GF-D8 (cell line): ENCODE measurements at regions not wholly inside any gene's neighbourhood (a gene's known extent, or its start where the extent isn't known, plus 50 kb on each side); places are given as distances from the start of the nearest gene placed in this dataset.

Experiments used
- DNase-seq: peaks from one replicate; lab custom pipeline; 2025; lab: John Stamatoyannopoulos, UW

DNA sequence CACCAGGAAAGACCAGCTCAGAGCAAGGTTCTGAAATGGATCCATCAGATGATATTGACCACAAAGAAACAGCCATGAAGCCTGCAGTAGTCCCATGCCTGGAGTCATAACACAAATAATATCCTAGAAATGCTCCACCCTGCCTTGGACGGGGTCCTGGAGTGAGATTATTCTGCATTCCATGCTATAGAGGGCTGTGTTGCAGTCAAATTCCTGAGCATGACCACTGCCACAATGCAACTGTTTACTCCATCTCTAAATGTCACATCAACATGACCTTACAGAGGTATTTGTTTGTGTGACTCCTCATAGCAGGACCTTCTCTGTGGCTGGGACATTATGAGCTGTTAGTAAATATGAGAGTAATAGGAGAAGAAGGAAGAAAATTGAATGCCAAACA is 257.5 kb upstream of the TCF21 start:
- no peak for DNase-seq

DNA sequence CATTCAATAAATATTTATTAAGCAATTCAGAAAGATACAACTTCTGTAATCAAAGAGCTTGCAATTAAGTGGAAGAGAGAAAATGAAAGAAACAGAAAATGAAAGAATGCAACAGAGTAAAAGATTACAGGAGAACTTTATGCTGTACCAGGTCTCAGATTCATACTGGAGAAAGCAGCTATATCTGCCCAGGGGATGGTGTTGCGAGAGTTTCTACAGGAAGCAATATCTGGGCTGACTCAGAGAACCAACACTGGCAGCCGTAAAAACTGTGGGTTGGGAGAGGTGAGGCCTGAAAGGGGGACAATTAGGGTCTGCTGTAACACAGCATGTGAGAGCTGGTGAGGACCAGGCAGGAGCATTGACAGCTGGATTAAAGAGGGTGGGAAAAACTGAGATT is 256.7 kb upstream of the TCF21 start:
- no peak for DNase-seq

DNA sequence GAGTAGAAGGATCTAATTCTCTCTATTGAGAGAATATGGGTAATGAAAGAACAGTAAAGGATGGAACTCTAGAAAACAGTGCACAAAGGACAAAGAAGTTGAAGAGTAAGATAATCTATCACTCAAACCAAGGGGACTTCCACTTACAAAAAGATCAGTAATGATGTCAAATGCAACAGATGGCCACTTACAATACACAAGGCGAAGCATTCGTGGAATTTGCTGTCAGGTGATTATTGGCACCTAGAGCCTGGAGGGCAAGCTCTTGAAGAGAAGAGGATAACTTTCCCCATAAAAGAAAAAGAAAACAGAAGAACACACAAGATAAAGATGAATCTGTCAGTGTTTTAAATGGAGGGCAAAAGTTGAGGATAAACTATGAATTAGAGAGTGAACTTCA is 256.0 kb upstream of the TCF21 start:
- DNase-seq, result no peak

DNA sequence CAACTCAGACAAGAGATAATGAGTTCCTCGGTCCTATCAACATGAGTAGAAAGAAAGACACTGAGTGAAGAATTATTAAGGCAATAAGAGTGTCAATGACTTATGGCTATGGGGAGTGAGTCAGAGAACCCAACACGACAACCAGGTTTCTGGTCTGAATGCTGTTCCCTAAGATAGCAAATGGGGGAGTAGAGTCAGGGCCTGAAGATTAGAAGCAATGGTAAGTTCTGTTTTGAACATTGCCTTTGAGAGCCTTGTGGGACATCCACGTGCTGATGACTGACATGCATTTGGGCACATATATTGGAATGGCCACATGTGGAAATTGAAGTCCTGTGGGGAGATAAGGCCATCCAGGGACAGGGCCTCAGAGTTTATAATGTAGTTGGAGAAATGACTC is 254.4 kb upstream of the TCF21 start:
- no peak for DNase-seq

DNA sequence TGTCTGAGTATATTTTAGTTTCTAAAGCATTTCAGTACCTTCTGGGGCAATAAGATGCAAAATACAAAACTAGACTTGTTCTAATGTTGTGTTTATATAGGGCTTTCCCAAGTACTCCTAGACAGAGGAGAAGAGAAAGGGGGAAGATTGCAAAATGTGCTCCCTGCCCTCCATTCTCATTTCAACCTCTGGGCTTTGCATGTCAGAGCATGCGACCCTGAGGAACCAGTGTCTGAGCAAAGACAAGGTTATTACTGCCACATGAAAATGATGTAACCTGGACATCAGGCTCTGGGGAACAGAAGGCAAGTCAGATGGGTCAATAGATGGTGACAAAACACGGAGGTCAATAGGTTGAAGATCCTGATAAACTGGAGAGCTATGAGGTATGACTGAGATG is 253.5 kb upstream of the TCF21 start:
- no peak for DNase-seq

DNA sequence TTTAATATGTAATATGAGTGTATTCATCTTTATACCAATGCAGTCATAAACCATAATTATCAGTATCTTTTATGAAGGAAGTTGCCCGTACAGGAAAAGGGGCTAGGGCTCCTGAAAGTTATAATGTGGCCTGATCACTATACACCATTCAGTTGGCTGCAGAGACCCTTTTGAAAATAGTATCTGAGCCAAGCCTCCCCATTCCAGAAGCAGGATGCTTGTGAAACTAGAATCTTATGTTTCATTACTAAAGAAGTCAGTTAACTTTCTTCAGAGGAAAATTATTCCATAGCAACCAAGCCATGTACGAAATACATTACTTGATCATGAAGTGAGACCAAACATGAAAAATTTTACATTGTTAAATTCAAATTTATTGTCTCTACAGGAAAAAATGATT is 251.5 kb upstream of the TCF21 start:
- DNase-seq, result no peak

DNA sequence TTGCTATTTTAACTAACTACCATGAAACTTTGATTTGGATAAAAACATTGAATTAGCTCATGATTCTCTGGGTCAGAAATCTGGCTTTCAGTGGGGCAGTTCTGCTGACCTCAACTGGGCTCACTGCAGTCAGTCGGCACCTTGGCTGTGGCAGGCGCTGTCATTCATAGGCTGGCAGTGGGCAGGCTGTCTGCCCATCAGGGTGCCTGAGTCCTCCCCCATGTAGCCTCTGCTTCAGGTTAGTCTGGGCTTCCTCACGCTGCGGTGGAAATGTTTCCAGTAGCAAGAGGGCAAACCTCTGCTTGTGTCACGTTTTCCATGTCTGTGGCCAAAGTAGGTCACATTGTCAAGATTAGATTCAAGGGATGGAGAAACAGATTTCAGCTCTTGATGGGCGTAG is 251.0 kb upstream of the TCF21 start:
- DNase-seq, result no peak

DNA sequence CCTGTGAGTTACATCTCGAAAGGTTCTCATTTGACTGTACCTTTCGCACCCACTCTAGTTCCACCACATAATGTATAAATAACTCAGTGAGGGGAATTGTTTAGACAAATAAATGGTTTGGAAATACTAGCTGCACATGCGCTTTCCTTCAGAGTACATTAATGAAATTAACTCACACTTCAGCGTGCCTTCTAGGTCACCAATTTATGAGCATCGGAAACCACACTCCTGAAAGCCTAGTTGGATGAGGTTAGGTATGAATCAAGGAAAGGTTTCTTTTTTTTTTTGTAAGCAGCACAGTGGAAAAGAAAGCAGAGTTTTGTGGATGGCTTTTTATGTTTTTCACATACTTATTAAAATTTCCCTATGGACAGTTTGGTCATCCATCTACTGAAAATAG is 247.8 kb upstream of the TCF21 start:
- no peak for DNase-seq

DNA sequence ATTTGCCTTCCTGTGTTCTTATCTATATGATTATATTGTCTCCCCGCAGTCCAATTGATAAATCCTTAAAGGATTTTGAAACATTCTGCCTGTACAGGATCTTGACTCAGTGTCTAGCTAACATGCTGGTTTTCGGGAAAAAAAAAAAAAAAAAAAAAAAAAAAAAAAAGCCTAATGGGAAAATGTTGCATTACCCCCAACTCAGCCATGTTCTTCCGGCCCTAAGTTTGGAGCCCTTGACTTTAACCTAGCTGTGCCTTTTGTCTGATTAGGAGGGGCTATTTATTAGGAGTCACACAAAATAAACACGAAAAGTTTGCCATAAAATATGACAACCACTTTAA is 244.4 kb upstream of the TCF21 start:
- no peak for DNase-seq

DNA sequence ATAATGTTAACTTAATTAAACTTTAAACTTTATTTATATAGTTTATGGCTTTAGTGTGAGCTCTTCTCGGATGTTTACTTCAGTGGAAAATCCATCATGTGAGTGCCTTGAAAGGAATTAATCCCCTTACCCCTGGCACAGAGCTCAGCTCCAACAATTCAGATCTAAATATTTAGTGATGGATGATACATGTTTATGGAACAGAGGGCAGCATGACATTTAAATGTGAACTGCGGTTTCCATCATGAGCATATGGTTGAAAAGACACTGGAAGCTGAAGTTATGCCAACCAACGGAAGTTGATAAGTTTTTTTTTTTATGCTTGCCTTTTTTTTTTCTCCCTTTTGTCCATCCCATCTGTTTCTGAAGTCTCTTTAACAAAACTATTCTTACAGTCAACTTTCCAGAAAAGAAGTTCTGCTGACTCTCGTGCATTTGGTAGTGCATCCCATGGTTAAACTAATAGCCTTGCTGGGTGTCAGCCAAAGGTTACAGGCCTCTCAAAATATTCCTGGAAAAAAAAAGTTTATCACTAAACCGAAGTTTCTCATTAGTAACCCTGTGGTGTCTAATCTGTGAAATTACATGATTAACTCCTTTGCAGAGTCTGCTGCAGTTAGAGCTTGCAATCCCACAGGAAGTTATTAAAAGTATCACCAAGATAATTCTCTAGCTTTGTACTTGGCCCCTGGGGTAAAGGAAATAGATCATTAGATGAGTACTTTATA is 243.9 kb upstream of the TCF21 start:
- DNase-seq, result no peak

DNA sequence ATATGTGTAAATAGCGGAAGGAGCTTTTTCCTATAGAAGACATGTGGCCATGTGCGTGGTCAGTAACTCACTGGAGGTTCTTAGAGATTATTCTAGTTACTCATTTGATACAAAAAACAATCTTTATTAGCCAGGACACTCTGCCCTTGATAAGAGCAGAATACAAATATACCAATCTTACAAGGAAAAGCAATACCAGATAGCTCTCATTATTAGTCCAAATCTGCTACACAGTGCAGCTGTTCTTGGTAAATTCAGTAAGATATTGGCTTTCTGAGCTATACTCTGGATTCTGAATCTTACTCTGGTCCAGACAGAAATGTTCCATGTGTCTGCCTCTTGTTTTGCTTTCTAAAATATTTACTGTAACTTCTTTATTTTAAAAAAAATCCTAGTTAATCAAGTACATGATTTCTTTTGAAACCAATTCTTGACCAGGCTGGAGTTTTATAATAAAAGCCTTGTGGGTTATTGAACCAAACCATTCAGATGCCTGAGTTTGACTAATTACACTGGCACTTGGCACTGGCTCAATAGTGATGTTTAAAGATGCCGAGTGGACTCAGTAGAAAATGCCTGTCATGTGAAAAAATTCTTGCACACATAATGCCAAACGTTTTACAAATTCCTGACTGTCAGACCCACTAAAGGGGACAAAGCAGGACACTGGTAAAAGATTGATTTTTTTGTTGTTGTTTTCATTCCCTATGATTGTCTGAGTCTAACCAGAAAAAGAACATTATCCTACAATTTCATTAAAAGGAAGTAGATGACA is 242.8 kb upstream of the TCF21 start:
- DNase-seq, result no peak

DNA sequence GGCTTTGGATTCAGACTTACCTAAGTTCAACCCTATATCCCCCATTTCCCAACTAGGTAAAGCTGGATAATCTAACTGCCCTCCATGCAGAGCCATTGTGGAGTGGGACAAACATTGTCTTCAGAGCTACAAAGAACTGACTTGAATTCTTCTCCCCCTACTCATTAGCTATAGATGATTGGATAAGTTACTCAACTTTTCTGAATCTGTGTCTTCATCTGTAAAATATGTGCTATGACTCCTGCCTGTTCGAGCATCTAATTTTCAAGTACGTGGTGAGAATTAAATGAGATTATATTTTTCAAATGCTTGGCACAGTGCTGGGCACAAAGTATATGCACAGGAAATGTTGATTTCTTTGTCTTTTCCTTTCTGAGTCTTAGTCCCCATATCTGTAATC is 240.3 kb upstream of the TCF21 start:
- no peak for DNase-seq

DNA sequence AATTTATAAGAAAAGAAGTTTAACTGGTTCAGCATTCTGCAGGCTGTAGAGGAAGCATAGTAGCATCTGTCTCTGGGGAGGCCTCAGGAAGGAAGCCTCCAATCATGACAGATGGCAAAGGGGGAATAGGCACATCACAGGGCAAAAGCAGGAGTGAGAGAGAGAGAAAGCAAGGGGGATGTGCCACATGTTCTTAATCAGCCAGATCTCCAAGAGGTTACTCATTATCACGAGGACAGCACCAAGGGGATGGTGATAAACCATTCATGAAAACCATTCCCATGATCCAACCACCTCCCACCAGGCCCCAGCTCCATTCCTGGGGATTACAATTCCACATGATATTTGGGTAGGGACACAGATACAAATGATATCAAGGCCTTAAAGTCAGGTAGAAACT is 217.5 kb upstream of the TCF21 start:
- no peak for DNase-seq

DNA sequence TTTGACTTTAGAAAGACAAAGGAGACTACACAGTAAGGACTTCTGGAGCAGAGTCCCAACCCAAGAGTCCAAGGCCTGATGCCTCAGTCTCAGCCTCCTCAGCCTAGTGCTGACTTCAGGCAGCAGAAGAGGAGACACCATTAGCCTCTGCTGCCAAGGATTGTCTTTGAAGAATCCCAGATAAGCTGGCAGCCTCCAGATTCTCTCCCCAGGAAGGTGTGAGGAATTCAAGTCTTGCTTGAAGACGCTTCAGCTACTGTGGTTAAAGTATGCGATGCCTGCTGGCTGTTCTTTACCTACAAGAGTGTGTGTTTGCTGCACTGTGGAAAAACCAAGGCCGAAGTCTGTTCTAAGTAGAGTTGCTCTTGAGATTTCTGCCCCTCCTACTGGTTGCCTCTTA is 215.9 kb upstream of the TCF21 start:
- no peak for DNase-seq

DNA sequence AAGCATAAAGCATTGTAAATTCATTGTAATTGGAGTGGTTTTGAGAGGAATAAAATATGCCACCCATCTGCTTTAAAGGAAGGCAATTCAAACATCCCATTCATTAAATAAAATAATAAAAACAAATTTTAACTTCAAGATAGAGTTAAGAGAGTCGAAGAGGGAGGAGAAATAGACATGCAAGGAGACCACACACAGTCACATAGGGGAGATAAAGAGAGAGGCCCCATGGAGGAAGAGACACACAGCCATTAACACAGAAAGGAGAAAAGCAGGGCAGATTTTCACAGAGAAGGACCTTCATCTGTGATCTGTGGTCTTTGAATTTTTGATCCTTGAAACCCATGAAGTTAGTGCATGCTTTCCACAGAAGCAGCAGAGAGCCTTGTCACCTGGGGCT is 214.3 kb upstream of the TCF21 start:
- DNase-seq, result no peak

DNA sequence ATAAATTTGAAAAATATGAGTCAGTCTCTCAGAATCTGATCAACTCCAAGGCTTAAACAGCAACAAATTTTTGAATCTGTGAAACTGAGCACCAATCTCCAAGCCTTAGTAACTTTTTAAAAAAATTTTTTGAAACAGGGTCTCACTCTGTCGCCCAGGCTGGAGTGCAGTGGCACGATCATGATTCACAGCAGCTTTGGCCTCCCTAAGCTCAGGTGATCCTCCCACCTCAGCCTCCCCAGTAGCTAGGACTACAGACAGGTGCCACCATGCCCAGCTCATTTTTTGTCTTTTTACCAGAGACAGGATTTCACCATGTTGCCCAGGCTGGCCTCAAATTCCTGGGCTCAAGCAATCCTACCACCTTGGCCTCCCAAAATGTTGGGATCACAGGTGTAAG is 207.9 kb upstream of the TCF21 start:
- DNase-seq, result no peak

DNA sequence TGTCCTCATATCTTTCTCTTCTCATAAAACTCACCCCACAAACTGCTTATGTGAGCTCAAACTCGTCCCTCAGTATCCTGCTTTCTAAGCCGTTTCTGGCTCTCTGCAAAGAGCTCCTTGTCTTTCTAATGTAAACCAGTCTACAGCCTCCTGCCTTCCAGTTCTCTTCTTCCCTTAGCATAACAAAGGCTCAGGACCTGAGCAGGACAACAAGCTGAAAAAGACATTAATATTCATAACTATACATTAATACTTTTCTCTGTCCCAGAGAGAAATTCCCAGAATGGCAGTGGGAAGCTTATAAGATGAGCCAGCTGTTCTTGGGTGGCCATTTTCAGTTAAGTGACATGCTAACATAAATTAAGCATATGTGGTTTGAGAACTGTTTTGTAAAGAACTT is 207.0 kb upstream of the TCF21 start:
- no peak for DNase-seq

DNA sequence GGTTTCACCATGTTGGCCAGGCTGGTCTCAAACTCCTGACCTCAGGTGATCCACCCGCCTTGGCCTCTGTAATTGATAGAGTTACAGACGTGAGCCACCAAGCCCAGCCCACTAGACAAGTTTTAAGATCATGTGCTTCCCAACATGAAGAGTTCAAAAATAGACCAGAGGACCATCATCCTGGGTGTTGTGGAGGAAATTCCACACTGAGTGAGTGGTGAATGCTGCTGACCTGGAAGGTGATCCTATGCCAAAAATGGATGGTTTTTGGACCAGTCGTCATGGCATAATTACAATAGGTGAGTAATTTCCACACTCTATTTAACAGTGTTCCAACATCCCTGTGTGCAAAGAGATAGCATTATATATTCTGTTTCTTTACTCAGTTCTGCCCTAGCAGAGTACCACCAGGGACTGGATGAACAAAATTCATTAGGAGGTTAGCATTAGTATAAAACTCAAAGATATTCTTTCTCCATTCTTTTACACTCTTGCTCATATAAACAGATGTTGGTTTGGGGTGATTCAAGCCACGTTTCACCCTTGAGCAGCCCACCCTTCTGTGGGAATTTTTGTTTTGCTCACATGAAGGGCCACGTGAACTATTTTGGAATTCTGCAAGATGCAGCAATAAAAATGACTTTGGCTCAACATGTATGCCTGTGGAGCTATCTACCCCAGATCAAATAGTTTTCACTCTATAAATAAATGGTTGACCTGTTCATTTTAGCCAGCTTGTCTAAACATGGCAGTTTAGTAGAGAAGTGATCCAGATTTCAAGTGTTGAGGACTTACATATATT is 206.2 kb upstream of the TCF21 start:
- DNase-seq, result no peak

DNA sequence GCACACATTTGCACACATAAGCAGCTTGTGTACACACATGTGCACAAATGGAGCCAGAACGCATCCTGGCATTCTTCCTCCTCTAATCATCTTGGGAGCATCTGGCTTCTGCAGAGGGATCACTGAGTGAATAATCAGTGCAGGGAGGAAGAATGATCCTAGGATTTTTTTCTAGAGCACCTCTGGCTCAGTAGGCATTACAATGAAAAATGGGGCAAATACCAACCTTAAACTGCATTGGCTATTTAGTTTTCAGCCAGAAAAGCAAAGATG is 205.7 kb upstream of the TCF21 start:
- no peak for DNase-seq

DNA sequence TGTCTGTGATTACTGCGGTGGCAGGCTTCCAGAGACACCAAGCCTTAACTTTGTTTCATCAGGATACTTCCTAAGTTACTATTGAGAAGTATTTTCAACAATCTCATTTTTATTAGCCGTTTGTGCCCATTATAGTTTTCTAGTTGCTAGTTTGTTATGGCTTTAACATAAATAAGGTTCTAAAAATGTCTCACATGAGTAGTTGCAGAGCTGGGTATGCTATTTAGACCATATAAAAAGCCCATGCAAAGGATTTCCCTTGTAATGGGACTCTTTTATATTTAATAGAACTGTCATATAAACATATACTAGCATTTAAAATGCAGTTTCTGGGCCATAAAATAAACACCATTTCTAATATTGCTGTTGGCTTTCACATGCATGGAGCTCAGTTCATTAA is 205.3 kb upstream of the TCF21 start:
- no peak for DNase-seq

DNA sequence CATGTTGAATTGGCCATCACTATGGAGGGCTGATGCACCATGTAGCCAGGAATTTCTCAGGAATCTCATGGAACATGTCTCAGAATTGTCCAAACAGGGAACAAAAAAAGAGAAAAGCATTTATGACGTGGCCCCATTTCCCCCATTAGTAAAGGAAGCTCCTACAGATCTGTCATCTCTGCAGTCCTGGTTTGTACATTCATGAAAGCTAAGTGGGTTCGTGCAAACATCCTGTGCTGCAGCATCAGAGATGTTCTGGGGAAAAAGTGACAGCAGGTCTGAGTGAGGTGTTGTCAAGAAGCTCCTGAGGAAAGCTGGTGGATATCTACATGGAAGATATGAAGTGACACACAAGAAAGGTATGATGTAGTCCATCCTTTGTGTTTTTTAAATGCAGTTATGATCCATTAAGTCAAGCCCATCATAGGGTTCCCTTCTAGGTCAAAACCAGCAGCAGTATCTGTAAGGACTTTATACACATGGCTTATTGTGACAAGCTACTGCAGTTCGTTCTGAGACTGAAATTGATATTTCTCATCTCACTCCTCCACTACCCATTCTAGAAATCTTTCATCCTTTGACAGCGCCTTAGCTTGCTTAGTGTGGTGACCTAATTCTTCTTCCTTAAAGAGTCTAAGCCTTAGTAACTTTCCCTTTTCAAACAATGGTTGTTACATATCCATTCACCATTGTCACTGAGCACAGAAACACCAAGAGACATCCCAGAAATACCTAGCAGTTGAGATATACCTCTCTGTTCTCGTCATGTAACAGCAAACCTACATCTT is 200.0 kb upstream of the TCF21 start:
- no peak for DNase-seq

DNA sequence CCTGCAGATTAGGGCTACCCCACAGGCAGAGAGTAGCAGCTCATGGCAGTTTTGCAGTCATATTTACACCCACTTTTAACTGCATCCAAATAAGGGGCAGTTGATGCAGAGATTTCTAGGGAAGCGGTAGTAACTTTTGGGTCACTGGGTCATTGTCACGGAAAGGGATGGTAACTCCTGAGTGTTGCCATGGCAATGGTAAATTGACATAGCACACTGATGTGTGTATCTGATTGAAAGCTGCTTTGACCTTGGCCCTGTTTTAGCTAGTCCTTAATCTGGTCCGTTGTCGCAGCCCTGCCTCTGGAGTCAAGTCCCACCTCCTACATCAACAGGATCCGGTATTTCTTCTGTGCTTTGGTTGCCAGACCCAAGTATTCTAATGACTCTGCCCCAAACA is 199.1 kb upstream of the TCF21 start:
- no peak for DNase-seq

DNA sequence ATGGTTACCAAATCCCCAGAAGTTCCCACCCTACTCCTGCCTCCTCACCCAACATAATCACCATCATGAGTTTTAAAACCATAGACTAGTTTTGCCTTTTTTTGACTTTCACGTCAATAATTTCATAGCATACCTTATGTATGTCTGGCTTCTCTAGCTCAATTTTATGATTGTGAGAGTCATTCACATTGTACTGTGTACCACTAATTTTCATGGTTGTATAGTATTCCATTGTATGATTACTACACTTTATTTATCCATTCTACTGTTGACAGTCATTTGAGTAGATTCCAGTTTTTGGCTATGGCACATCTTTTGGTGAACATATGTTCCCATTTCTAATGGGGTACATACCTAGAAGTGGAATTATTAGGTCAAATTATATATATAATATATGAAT is 195.3 kb upstream of the TCF21 start:
- no peak for DNase-seq
